ENCODE measurements at regions not wholly inside any gene's neighbourhood (a gene's known extent, or its start where the extent isn't known, plus 50 kb on each side); places are given as distances from the start of the nearest gene placed in this dataset.

DNA sequence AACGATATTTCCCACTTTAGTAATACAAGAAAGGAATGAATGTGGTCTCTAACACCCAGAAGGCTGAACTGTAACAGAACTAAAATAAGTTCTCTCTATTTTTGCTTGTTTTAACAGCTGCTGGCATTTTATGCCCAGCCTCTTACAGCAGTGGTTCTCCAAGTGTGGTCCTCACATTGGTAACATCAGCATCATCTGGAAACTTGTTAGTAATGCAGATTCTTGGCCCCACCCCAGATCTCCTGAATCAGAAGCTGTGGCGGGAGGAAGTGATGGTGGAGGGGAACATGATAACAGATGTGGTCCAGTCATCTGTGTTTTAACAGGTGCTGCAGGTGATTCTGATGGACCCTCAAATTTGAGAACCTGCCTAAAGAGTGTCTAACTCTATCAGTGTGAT lies 170.1 kb downstream of the TMEM26 start:
- dilution Hi-C loops (cut with HindIII; ENCODE audit: low sequenced_read_pairs, unreplicated experiment) = no loop called here
- in situ Hi-C loops (cut with MboI; ENCODE audit: low sequenced_read_pairs) = loop anchor here (10.0 kb wide), 3 partner anchors 318 to 468 kb away; no protein-coding TSS in a partner anchor

More for the DNA sequence above, 170.1 kb downstream of the TMEM26 start:
- Histone ChIP-seq H4K20me1 (ENCODE audit: insufficient read depth, low read length) (no peaks in the 10 kb centered on the region), H2BK5ac (ENCODE audit: low read depth, low read length, poor library complexity, severe bottlenecking) (no peak overlapping the region), H2AK5ac (ENCODE audit: low read depth, low read length) (no peak overlapping the region), H3K79me1 (ENCODE audit: low read depth in 1 of 2, low read length in 2 of 2) (no peaks in the 10 kb centered on the region), H2BK120ac (ENCODE audit: low read depth, low read length) (no peak overlapping the region), H2BK15ac (ENCODE audit: low read depth, low read length) (0 out of 3 replicates have a peak overlapping the region, but pooled peaks have one; percentile 2), H3K9me3 (ENCODE audit: control insufficient read depth, insufficient read depth, low read length) (no peaks in the 10 kb centered on the region), H3K56ac (ENCODE audit: extremely low read depth, insufficient read depth, low read length) (no peak overlapping the region), H3K14ac (replicated peaks; ENCODE audit: low read depth, low read length) (no peak overlapping the region), H4K8ac (ENCODE audit: low read depth in 2 of 2, low read length in 2 of 2) (no peak overlapping the region), H4K91ac (ENCODE audit: insufficient read depth, low read depth, low read length) (no peak overlapping the region), H3K36me3 (ENCODE audit: control insufficient read depth, insufficient read depth, low read length) (no peaks in the 10 kb centered on the region), H2AFZ (replicated peaks; ENCODE audit: low read length, poor library complexity) (no peak overlapping the region), H3K4me2 (ENCODE audit: low read depth, low read length) (no peak overlapping the region), H3K18ac (ENCODE audit: low read depth, low read length) (no peak overlapping the region; the same call in 1 of the 2 replicates), H3K4ac (ENCODE audit: low read depth, low read length) (no peak overlapping the region), H2AK9ac (replicated peaks; ENCODE audit: low read depth, low read length, poor library complexity) (no peak overlapping the region), H3K4me1 (ENCODE audit: control insufficient read depth, insufficient read depth, low read length) (no peaks in the 10 kb centered on the region), H2BK20ac (ENCODE audit: low read depth, low read length) (no peak overlapping the region), H3K9me1 (ENCODE audit: insufficient read depth, low read length) (no peaks in the 10 kb centered on the region), H3K23ac (ENCODE audit: low read depth, low read length) (no peak overlapping the region), H3K4me3 (ENCODE audit: insufficient read depth, low read depth, low read length) (no peak overlapping the region), H4K5ac (ENCODE audit: low read depth, low read length) (no peak overlapping the region), H3K27ac (ENCODE audit: insufficient read depth, low read length) (no peak overlapping the region), H3K27me3 (ENCODE audit: control insufficient read depth, insufficient read depth, low read length) (no peaks in the 10 kb centered on the region), H3K9ac (ENCODE audit: low read depth, low read length) (no peak overlapping the region)
- DNase-seq = peak; percentile 43
- ChIA-PET CTCF (interaction anchor here (0.5 to 1.0 kb wide), 2 partner anchors 50 to 319 kb away, joined by 3 read pairs; no protein-coding TSS in a partner anchor), POLR2A (ENCODE audit: unreplicated experiment) (no interaction called here)
- intact Hi-C loops (cut with micrococcal nuclease) = loop anchor here (2.0 kb wide), 1 partner anchor 142 kb away; no protein-coding TSS in a partner anchor
- WGBS, 2 experiments (ENCODE audit: extremely low coverage in 2 of 2, insufficient read length in 1 of 2) = no CpG with 5 or more reads among the region's 2 CpGs
- BruUV-seq (replicated peaks) = no TSS peak
- TF ChIP-seq, protein P1, sequence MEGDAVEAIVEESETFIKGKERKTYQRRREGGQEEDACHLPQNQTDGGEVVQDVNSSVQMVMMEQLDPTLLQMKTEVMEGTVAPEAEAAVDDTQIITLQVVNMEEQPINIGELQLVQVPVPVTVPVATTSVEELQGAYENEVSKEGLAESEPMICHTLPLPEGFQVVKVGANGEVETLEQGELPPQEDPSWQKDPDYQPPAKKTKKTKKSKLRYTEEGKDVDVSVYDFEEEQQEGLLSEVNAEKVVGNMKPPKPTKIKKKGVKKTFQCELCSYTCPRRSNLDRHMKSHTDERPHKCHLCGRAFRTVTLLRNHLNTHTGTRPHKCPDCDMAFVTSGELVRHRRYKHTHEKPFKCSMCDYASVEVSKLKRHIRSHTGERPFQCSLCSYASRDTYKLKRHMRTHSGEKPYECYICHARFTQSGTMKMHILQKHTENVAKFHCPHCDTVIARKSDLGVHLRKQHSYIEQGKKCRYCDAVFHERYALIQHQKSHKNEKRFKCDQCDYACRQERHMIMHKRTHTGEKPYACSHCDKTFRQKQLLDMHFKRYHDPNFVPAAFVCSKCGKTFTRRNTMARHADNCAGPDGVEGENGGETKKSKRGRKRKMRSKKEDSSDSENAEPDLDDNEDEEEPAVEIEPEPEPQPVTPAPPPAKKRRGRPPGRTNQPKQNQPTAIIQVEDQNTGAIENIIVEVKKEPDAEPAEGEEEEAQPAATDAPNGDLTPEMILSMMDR (conservative IDR thresholded peaks at IDR 0.05; ENCODE audit: low read depth, low read length) = no peak
- TF ChIP-seq SMC3 (IDR thresholded peaks at IDR 0.05; ENCODE audit: low read depth, low read length) = no peak
- TF ChIP-seq, protein P2, sequence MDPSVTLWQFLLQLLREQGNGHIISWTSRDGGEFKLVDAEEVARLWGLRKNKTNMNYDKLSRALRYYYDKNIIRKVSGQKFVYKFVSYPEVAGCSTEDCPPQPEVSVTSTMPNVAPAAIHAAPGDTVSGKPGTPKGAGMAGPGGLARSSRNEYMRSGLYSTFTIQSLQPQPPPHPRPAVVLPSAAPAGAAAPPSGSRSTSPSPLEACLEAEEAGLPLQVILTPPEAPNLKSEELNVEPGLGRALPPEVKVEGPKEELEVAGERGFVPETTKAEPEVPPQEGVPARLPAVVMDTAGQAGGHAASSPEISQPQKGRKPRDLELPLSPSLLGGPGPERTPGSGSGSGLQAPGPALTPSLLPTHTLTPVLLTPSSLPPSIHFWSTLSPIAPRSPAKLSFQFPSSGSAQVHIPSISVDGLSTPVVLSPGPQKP (IDR thresholded peaks at IDR 0.05; ENCODE audit: borderline replicate concordance, low read depth, low read length) = no peak
- no peak for TF ChIP-seq CHD1 (IDR thresholded peaks at IDR 0.05; ENCODE audit: low read depth, low read length)
- TF ChIP-seq FOS (IDR thresholded peaks at IDR 0.05; ENCODE audit: low read depth, low read length) = no peak
- no peak for TF ChIP-seq RFX5 (IDR thresholded peaks at IDR 0.05; ENCODE audit: low read depth, low read length)
- TF ChIP-seq, protein P3, sequence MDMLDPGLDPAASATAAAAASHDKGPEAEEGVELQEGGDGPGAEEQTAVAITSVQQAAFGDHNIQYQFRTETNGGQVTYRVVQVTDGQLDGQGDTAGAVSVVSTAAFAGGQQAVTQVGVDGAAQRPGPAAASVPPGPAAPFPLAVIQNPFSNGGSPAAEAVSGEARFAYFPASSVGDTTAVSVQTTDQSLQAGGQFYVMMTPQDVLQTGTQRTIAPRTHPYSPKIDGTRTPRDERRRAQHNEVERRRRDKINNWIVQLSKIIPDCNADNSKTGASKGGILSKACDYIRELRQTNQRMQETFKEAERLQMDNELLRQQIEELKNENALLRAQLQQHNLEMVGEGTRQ (IDR thresholded peaks at IDR 0.05; ENCODE audit: low read depth, low read length) = no peak
- no peak for TF ChIP-seq CEBPB (IDR thresholded peaks at IDR 0.05; ENCODE audit: low read depth, low read length)
- TF ChIP-seq MXI1 (IDR thresholded peaks at IDR 0.05; ENCODE audit: borderline replicate concordance, low read depth, low read length) = no peak
- no peak for TF ChIP-seq RAD21 (IDR thresholded peaks at IDR 0.05; ENCODE audit: low read length)
- TF ChIP-seq POLR2A (IDR thresholded peaks at IDR 0.05; ENCODE audit: low read depth, low read length) = no peak
- ATAC-seq (ENCODE audit: low read depth) = no peak
